HG03139 (cell line): ENCODE measurements at regions not wholly inside any gene's neighbourhood (a gene's known extent, or its start where the extent isn't known, plus 50 kb on each side); places are given as distances from the start of the nearest gene placed in this dataset.

Source experiments
- ATAC-seq: cut with Tn5 transposase; IDR thresholded peaks from one replicate; pipeline ENCODE4 v1.9.1; 2021; ENCODE audit not compliant: unreplicated experiment

- no peak for ATAC-seq
Measured at GRCh38 chr1:55334797-55335196, 119.6 kb upstream of the USP24 start.

DNA sequence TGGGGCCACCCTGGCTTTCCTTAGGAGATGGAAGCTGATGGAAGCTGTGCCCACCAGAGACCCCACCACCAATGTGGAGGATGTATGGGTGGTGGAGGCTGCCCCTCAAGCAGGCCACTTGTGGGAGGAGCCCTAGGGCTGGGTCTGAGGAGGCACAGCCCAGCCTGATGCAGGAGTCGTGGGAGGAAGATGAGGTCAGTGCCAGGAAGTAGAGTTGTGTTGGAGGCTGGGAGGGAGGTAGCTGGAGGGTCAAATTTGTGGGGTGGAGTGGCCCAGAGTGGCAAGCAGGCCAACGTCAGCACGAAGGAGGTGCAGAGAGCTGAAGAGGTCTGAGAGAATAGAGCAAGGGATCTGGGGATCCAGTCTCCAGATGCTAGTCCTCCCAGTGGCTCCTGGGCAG lies 119.0 kb upstream of the USP24 start:
- no peak for ATAC-seq

GRCh38 chr1:55333461-55333860 lies 118.3 kb upstream of the USP24 start:
- no peak for ATAC-seq

- no peak for ATAC-seq
Measured at GRCh38 chr1:55331351-55331750, 116.2 kb upstream of the USP24 start.

GRCh38 chr1:55329808-55330432 lies 114.8 kb upstream of the USP24 start:
- no peak for ATAC-seq

GRCh38 chr1:55329091-55329490 lies 113.9 kb upstream of the USP24 start:
- no peak for ATAC-seq

- ATAC-seq: no peak
Measured at GRCh38 chr1:55326496-55327243, 111.5 kb upstream of the USP24 start.

GRCh38 chr1:55323760-55324159 lies 108.6 kb upstream of the USP24 start:
- no peak for ATAC-seq

DNA sequence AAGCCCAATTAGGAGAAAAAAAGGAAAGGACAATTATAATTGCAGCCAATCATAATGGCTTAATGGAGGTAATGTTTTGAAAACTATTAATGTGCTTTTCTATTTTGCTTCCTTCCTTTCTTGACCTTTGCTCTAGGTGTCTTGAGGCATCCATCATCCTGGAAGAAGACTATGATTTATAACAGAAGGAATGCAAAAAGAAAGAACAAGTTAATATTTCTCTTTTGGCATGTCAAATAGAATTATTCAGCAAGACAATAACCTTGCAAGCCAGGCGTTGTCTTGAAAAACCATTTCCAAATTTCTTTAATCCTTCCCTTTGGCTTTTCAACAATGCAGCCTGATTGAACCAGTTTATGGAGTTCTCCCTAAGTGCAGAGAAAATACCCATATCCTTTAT lies 107.7 kb upstream of the USP24 start:
- no peak for ATAC-seq

GRCh38 chr1:55321942-55322341 lies 106.8 kb upstream of the USP24 start:
- ATAC-seq: no peak

GRCh38 chr1:55320891-55321290 lies 105.7 kb upstream of the USP24 start:
- ATAC-seq: no peak

- ATAC-seq: no peak
Measured at GRCh38 chr1:55318116-55318817, 103.1 kb upstream of the USP24 start.

- ATAC-seq: no peak
Measured at GRCh38 chr1:55317673-55318072, 102.5 kb upstream of the USP24 start.

GRCh38 chr1:55316947-55317662 lies 101.9 kb upstream of the USP24 start:
- no peak for ATAC-seq

DNA sequence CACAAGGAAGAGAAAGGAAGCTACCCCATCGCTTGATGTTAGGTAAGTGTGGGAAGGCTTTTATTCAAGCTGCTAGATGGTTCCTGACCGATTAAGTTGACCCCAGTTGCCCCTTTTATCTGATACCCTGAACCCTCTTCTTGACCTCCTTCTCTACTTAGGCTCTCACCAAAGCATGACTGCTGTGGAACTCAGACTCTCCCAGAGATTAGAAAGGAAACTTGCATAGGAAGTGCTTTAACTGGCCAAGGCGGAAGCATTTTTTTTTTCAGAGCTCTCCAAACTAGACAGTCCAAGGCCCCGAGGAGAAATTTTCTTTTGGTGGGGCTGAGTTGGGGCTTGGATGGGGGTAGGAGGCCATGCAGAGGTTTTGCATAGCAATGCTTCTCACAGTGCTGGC lies 101.3 kb upstream of the USP24 start:
- no peak for ATAC-seq

DNA sequence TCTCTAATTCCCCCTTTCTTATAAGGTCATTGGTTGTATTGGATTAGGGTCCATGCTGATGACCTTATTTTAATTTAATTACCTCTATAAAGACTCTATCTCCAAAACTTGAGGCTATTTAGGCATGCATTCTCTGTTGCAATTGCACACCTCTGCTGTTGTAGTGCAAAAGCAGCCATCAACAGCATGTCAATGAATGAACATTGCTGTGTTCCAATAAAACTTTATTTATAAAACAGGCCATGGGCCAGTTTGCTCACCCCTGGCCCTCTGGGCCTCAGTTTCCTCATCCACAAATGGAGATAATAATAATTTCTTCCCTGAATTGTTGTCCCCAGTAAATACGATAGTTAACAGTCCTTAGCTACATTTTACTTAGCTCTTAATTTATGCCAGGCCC lies 100.4 kb upstream of the USP24 start:
- no peak for ATAC-seq

GRCh38 chr1:55314740-55315139 lies 99.6 kb upstream of the USP24 start:
- no peak for ATAC-seq

DNA sequence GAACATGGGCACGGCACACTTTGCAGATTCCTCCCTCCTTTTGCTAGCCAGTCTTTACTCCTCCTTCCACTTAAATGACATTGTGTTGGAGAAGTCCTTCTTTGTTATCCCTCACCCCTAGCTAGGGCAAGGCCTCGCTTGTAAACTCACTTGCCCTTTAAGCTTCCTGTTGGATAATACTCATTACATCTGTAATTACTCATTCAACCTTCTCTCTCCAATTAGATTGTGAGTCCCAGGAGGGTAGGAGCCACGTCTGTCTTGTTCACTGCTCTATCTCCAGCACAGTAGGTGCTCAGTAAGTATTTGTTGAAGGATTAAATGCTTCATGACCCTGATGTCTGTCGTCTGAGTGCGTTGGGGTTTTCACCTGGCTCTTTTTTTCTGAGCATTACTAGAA lies 98.7 kb upstream of the USP24 start:
- no peak for ATAC-seq

GRCh38 chr1:55311979-55312378 lies 96.8 kb upstream of the USP24 start:
- ATAC-seq: no peak

GRCh38 chr1:55311057-55311641 lies 96.0 kb upstream of the USP24 start:
- ATAC-seq: no peak

DNA sequence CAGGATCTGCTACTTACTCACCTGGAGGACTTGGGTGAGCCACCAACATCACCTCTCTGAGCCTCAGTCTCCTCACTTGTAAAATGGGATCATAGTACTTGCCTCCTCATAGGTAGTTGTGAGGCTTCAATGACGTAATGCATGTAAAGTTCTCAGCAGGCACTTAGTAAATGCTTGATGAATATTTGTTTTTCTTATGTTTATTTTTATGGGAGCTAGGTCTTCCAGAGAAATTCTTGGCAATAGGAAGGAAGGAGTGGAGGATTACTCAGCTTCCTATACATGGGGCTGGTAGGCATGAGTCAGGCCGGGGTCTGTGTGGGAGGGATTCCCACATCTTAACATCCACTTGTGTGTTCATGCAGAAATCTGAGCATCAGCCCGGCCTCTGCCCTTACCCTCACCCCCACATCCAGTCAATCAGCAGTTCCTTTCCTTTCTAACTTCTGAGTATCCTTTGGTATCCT lies 95.4 kb upstream of the USP24 start:
- no peak for ATAC-seq
